GM10266 (cell line): ENCODE measurements at regions not wholly inside any gene's neighbourhood (a gene's known extent, or its start where the extent isn't known, plus 50 kb on each side); places are given as distances from the start of the nearest gene placed in this dataset.

Source experiments
- DNase-seq: peaks from one replicate; pipeline ENCODE4 v3.0.0; 2012; ENCODE audit errors: extremely low spot score
- CTCF ChIP-seq: IDR thresholded peaks from 2 replicates; pipeline ENCODE4 v1.5.1; 2012; ENCODE audit warnings: mild to moderate bottlenecking, low read depth; ENCODE audit not compliant: control insufficient read depth, insufficient read depth; ENCODE audit errors: missing control alignments

- DNase-seq: no peak
- no peak for TF ChIP-seq CTCF
These were observed 419.5 kb upstream of the CDH10 start for GRCh38 chr5:25064306-25064705.

- DNase-seq: no peak
These were observed 415.8 kb upstream of the CDH10 start for GRCh38 chr5:25060575-25060974.

GRCh38 chr5:25056836-25057235 is 412.1 kb upstream of the CDH10 start:
- TF ChIP-seq CTCF: no peak
- no peak for DNase-seq

More at GRCh38 chr5:25060575-25060974, 415.8 kb upstream of the CDH10 start:
- no peak for TF ChIP-seq CTCF

- TF ChIP-seq CTCF: no peak
- DNase-seq: no peak
These were observed 388.9 kb upstream of the CDH10 start for GRCh38 chr5:25033658-25034057.

- DNase-seq: no peak
- no peak for TF ChIP-seq CTCF
These were observed 384.2 kb upstream of the CDH10 start for GRCh38 chr5:25029004-25029403.

- TF ChIP-seq CTCF: no peak
- no peak for DNase-seq
These were observed 382.7 kb upstream of the CDH10 start for GRCh38 chr5:25027526-25027925.

GRCh38 chr5:25027061-25027460 is 382.3 kb upstream of the CDH10 start:
- no peak for TF ChIP-seq CTCF
- no peak for DNase-seq
